Tibial nerve (tissue), 4 donors: ENCODE measurements at regions not wholly inside any gene's neighbourhood (a gene's known extent, or its start where the extent isn't known, plus 50 kb on each side); places are given as distances from the start of the nearest gene placed in this dataset.

Experiments used
- DNase-seq, 2 donors: peaks; one replicate each; pipeline ENCODE4 v3.0.0-alpha.2; 2019; ENCODE audit warnings: low spot score in 2 of 2
- H3K27ac ChIP-seq, 4 donors: fragments of 200-600 bp; sonication (generic) in 3 of 4; one replicate each; pipeline ENCODE4 v1.5.1; 2017 to 2019; ENCODE audit warnings: mild to moderate bottlenecking in 1 of 4
- H3K27me3 ChIP-seq, 2 donors: fragments of 200-600 bp; sonication (generic) in 1 of 2; one replicate each; pipeline versions ENCODE4 v1.5.1 to v1.6.0; 2017 to 2019
- H3K36me3 ChIP-seq, 3 donors: fragments of 200-600 bp; sonication (generic); one replicate each; pipeline ENCODE4 v1.5.1; 2018 to 2019
- H3K4me1 ChIP-seq, 4 donors: fragments of 200-600 bp; sonication (generic) in 3 of 4; one replicate each; pipeline ENCODE4 v1.5.1; 2017 to 2019
- H3K4me3 ChIP-seq, 4 donors: fragments of 200-600 bp; sonication (generic) in 3 of 4; one replicate each; pipeline ENCODE4 v1.5.1; 2017 to 2019; ENCODE audit warnings: mild to moderate bottlenecking in 1 of 4, moderate library complexity in 1 of 4
- H3K9me3 ChIP-seq, 4 donors: fragments of 200-600 bp; sonication (generic) in 3 of 4; one replicate each; pipeline ENCODE4 v1.5.1; 2017 to 2019
- EP300 ChIP-seq, 2 donors: sonication (generic); formaldehyde crosslinking; IDR thresholded peaks; one replicate each; pipeline ENCODE4 v1.6.1; 2017; ENCODE audit warnings: antibody characterized with exemption in 2 of 2, mild to moderate bottlenecking in 1 of 2
- POLR2A ChIP-seq, 2 donors: fragments of 450-650 bp; IDR thresholded peaks; one replicate each; pipeline ENCODE4 v1.6.1; 2017; ENCODE audit warnings: antibody characterized with exemption in 2 of 2, mild to moderate bottlenecking in 2 of 2, moderate library complexity in 2 of 2
- WGBS, 2 donors: methylation state at CpG; one replicate each; pipeline ENCODE4 v1.1.5; 2018; 5-methylcytosine and 5-hydroxymethylcytosine counted together
- TF ChIP-seq, protein P1 (sequence below), 5 experiments: fragments of 200-600 bp in 3 of 5; fragments of 450-650 bp in 2 of 5; sonication (generic) in 3 of 5; IDR thresholded peaks; one replicate each; pipeline ENCODE4 v1.5.1; 2016 to 2019; ENCODE audit warnings: antibody characterized with exemption in 5 of 5, mild to moderate bottlenecking in 3 of 5, moderate library complexity in 2 of 5

DNA sequence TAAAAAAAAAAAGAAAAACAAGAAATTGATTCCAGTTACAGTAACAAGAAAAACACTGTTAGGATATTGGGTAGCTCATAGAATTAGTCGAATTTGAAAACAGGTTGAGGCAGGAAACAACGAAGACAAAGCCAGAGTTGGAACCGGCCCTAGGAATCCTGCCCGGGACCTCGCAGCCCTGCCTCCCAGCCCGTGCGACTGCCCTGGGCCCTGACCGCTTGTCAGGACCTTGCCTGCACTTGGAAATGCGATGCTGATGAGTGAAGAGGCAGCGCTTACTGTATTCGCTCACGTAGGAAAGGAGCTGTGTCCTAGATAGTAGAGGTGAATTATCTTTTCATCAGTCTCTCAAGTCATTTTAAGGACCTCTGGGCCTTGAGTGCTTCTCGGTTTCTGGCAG lies 611.7 kb upstream of the FAT1 start:
- no peaks in the 10 kb centered on the region for H3K9me3 ChIP-seq
- no peak for DNase-seq
- no peak overlapping the region for H3K27ac ChIP-seq
- 90 to 94% methylated on average over 13 of the region's 13 CpGs for WGBS, 2 donors
- TF ChIP-seq, protein P1, sequence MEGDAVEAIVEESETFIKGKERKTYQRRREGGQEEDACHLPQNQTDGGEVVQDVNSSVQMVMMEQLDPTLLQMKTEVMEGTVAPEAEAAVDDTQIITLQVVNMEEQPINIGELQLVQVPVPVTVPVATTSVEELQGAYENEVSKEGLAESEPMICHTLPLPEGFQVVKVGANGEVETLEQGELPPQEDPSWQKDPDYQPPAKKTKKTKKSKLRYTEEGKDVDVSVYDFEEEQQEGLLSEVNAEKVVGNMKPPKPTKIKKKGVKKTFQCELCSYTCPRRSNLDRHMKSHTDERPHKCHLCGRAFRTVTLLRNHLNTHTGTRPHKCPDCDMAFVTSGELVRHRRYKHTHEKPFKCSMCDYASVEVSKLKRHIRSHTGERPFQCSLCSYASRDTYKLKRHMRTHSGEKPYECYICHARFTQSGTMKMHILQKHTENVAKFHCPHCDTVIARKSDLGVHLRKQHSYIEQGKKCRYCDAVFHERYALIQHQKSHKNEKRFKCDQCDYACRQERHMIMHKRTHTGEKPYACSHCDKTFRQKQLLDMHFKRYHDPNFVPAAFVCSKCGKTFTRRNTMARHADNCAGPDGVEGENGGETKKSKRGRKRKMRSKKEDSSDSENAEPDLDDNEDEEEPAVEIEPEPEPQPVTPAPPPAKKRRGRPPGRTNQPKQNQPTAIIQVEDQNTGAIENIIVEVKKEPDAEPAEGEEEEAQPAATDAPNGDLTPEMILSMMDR (IDR thresholded peaks at IDR 0.05), result no peak
- TF ChIP-seq POLR2A (IDR thresholded peaks at IDR 0.05) (no peak), EP300 (IDR thresholded peaks at IDR 0.05) (no peak)
- H3K4me1 ChIP-seq, result no peaks in the 10 kb centered on the region
- H3K27me3 ChIP-seq, result no peaks in the 10 kb centered on the region
- H3K36me3 ChIP-seq, result no peaks in the 10 kb centered on the region
- no peak overlapping the region for H3K4me3 ChIP-seq

DNA sequence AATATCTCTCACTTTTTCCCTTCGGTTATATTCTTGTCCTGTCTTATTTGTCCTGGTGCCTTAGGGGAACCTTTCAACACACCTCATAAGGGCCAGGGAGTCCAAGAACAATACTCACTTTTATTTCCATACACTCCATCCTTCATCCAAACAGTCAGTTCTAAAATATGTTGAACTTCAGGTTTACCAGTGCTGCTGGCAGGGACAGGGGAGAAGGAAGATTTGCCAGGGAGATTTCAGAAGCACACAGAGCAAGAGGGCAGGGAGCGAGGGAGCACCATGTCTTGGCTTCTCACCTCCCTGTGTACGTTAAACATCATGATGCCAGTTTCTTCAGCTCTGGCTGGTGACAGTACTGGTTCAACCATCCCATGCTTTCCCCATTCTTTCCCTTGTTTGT lies 631.1 kb upstream of the FAT1 start:
- Histone ChIP-seq H3K9me3 (no peaks in the 10 kb centered on the region), H3K27me3 (no peaks in the 10 kb centered on the region), H3K36me3 (no peaks in the 10 kb centered on the region), H3K27ac (no peak overlapping the region), H3K4me3 (no peak overlapping the region), H3K4me1 (no peaks in the 10 kb centered on the region)
- TF ChIP-seq POLR2A (IDR thresholded peaks at IDR 0.05) (no peak), EP300 (IDR thresholded peaks at IDR 0.05) (no peak)
- TF ChIP-seq, protein P1 (IDR thresholded peaks at IDR 0.05), result no peak
- WGBS, 2 donors, result 64 to 73% methylated on average over 3 of the region's 3 CpGs
- DNase-seq, result no peak

DNA sequence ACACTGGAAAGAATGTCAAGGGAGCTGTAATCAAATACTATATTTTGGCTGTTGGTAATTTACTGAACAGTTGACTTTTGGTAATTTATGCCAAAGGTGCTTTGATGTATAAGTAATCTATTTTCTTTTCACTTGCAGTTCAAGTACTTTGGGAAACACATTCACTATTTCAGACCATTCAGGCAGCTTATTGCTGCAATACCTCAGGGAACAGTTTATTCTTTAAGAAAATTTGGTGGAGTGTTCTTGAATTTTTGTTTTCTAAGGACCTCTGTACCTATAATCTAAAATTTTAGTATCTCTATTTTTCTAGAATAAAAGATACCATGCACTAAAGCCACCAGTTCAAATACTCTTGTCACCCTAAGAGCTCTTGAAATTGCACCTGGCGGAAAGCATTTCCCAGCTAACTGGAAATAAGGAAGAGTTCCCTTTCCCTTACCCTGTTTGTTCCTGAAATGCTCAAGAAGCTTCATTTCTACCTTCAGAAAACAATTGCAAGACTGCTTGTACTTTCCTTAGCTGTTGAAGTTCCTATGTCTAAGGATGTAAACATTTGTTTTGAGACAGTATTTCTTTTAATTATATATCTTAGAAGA lies 633.5 kb upstream of the FAT1 start:
- 96 to 98% methylated on average over 1 of the region's 1 CpG for WGBS, 2 donors

DNA sequence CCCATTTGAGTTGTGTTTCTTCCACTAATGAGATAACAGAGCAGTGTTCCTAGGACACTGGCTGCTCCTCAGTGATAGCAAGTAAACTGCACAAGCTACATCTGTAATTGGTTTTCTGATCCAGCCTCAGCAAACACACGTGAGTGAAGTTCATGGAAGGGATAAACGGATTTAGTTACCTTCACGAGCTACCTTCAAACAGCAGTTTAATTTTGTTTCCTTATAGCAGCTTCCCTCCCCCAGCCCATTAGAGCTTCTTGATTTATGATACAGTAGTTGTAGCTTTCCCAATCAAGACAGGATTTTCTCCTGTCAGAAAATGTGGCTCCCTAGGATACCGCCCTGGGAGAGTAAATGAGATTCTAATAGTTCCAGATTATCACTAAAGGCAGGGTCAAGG lies 634.2 kb upstream of the FAT1 start:
- Histone ChIP-seq H3K36me3 (no peaks in the 10 kb centered on the region), H3K9me3 (no peaks in the 10 kb centered on the region), H3K27ac (no peak overlapping the region), H3K27me3 (no peaks in the 10 kb centered on the region), H3K4me3 (no peak overlapping the region), H3K4me1 (no peaks in the 10 kb centered on the region)
- DNase-seq, result no peak
- TF ChIP-seq, protein P1 (IDR thresholded peaks at IDR 0.05), result no peak
- no peak for TF ChIP-seq POLR2A (IDR thresholded peaks at IDR 0.05)
- TF ChIP-seq EP300 (IDR thresholded peaks at IDR 0.05), result no peak
- WGBS, 2 donors, result 85 to 88% methylated on average over 4 of the region's 4 CpGs

More for the DNA sequence above, 633.5 kb upstream of the FAT1 start:
- Histone ChIP-seq H3K4me1 (no peaks in the 10 kb centered on the region), H3K27me3 (no peaks in the 10 kb centered on the region), H3K27ac (no peak overlapping the region), H3K9me3 (no peaks in the 10 kb centered on the region), H3K4me3 (no peak overlapping the region), H3K36me3 (no peaks in the 10 kb centered on the region)
- TF ChIP-seq EP300 (IDR thresholded peaks at IDR 0.05), result no peak
- TF ChIP-seq POLR2A (IDR thresholded peaks at IDR 0.05), result no peak
- TF ChIP-seq, protein P1 (IDR thresholded peaks at IDR 0.05), result no peak
- DNase-seq, result no peak

DNA sequence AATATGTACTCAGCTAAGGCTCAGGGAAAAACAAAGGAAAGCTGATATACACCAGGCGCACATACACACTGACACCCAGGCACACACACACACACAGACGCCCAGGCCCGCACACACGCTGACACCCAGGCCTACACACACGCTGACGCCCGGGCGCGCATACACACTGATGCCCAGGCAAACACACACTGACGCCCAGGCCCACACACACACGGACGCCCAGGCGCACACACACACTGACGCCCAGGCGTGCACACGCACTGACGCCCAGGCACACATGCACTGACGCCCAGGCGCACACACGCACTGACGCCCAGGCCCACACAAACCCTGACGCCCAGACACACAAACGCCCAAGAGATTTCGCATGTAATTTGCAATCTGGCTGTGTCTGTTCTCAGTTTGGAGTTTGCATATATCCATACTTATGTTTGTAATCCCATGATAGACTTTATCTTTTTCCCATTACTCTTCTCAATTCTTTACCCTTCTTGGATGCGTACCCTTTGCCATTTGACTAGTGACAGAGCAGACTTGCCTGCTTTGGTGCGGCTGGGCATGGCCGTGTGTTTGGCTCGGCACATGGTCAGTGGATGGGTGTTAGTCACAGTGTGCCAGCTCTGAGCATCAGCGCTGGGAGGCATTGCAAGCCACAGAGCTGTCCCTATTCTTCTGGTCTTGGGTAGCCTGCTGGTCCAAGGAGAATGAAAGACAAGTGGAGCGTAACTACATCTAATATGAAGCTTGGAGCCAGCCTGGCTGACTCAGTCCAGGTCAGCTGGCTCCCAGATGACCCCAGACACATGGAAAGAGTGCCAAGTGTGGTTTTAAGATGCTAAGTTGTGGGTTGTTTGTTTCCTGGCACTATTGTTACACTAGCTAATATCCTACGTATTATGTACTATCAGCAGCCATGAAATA lies 632.4 kb upstream of the ZFP42 start:
- WGBS, 2 donors, result 93 to 94% methylated on average over 31 of the region's 31 CpGs
- Histone ChIP-seq H3K9me3 (no peaks in the 10 kb centered on the region), H3K4me3 (no peak overlapping the region), H3K36me3 (no peaks in the 10 kb centered on the region), H3K27me3 (no peaks in the 10 kb centered on the region), H3K27ac (no peak overlapping the region), H3K4me1 (no peaks in the 10 kb centered on the region)
- no peak for TF ChIP-seq POLR2A (IDR thresholded peaks at IDR 0.05)
- TF ChIP-seq EP300 (IDR thresholded peaks at IDR 0.05), result no peak
- TF ChIP-seq, protein P1 (IDR thresholded peaks at IDR 0.05), result no peak
- no peak for DNase-seq
